Type B pancreatic cell (in vitro differentiated cells): ENCODE measurements at regions not wholly inside any gene's neighbourhood (a gene's known extent, or its start where the extent isn't known, plus 50 kb on each side); places are given as distances from the start of the nearest gene placed in this dataset.

Experiments used
- DNase-seq: peaks from one replicate; pipeline ENCODE4 v3.0.0; 2021; ENCODE audit warnings: mixed read lengths; ENCODE audit not compliant: unreplicated experiment; ENCODE audit errors: extremely low spot score
- H3K27ac Mint-ChIP-seq: 2 replicates; pipeline ENCODE4 v1.8.0; 2021; ENCODE audit warnings: mild to moderate bottlenecking, mixed read lengths
- H3K27me3 Mint-ChIP-seq: 2 replicates; pipeline ENCODE4 v1.8.0; 2021; ENCODE audit warnings: mixed read lengths
- H3K36me3 Mint-ChIP-seq: 2 replicates; pipeline ENCODE4 v1.8.0; 2021; ENCODE audit warnings: mixed read lengths
- H3K4me1 Mint-ChIP-seq: one replicate; pipeline ENCODE4 v1.8.0; 2021; ENCODE audit warnings: mixed read lengths; ENCODE audit not compliant: unreplicated experiment
- H3K4me3 Mint-ChIP-seq: 2 replicates; pipeline ENCODE4 v1.8.0; 2021; ENCODE audit warnings: mild to moderate bottlenecking, mixed read lengths
- H3K9me3 Mint-ChIP-seq: 2 replicates; pipeline ENCODE4 v1.8.0; 2021; ENCODE audit warnings: mixed read lengths
- CTCF ChIP-seq: fragments of 200-600 bp; sonication (generic); conservative IDR thresholded peaks from 2 replicates; pipeline ENCODE4 v1.5.0; 2021; ENCODE audit warnings: antibody characterized with exemption, mild to moderate bottlenecking

- DNase-seq, result no peak
- Mint-ChIP-seq H3K4me3 (peak overlapping the region; percentile 54), H3K4me1 (peaks cover 34% of the 10 kb centered on the region), H3K27ac (no peak overlapping the region), H3K27me3 (peaks cover 31% of the 10 kb centered on the region), H3K9me3 (peaks cover 7% of the 10 kb centered on the region), H3K36me3 (peaks cover 5% of the 10 kb centered on the region)
- TF ChIP-seq CTCF, result no peak
These were observed 575.2 kb upstream of the JAG1 start for GRCh38 chr20:11248687-11249638.

GRCh38 chr20:11249683-11250082, 575.9 kb upstream of the JAG1 start:
- Mint-ChIP-seq H3K27ac (no peak overlapping the region), H3K4me1 (peaks cover 34% of the 10 kb centered on the region), H3K36me3 (peaks cover 5% of the 10 kb centered on the region), H3K27me3 (peaks cover 31% of the 10 kb centered on the region), H3K4me3 (no peak overlapping the region), H3K9me3 (peaks cover 7% of the 10 kb centered on the region)
- TF ChIP-seq CTCF, result no peak
- no peak for DNase-seq

- Mint-ChIP-seq H3K9me3 (peaks cover 19% of the 10 kb centered on the region), H3K4me1 (peaks cover 27% of the 10 kb centered on the region), H3K4me3 (no peak overlapping the region), H3K27me3 (peaks cover 31% of the 10 kb centered on the region), H3K36me3 (peaks cover 5% of the 10 kb centered on the region), H3K27ac (no peak overlapping the region)
- no peak for TF ChIP-seq CTCF
- no peak for DNase-seq
These were observed 578.6 kb upstream of the JAG1 start for GRCh38 chr20:11252447-11252846.

GRCh38 chr20:11255455-11255854, 581.7 kb upstream of the JAG1 start:
- no peaks in the 10 kb centered on the region for H3K4me1 Mint-ChIP-seq
- peaks cover 5% of the 10 kb centered on the region for H3K36me3 Mint-ChIP-seq
- DNase-seq, result no peak
- no peak for TF ChIP-seq CTCF
- H3K27me3 Mint-ChIP-seq, result peaks cover 3% of the 10 kb centered on the region
- peaks cover 29% of the 10 kb centered on the region for H3K9me3 Mint-ChIP-seq
- H3K4me3 Mint-ChIP-seq, result no peak overlapping the region
- H3K27ac Mint-ChIP-seq, result no peak overlapping the region

- DNase-seq, result no peak
- TF ChIP-seq CTCF, result no peak
- no peak overlapping the region for H3K27ac Mint-ChIP-seq
- peaks cover 5% of the 10 kb centered on the region for H3K36me3 Mint-ChIP-seq
- no peak overlapping the region for H3K4me3 Mint-ChIP-seq
- H3K9me3 Mint-ChIP-seq, result peaks cover 29% of the 10 kb centered on the region
- H3K4me1 Mint-ChIP-seq, result no peaks in the 10 kb centered on the region
- H3K27me3 Mint-ChIP-seq, result peaks cover 3% of the 10 kb centered on the region
These were observed 582.1 kb upstream of the JAG1 start for GRCh38 chr20:11255860-11256259.
